ENCODE measurements at regions not wholly inside any gene's neighbourhood (a gene's known extent, or its start where the extent isn't known, plus 50 kb on each side); places are given as distances from the start of the nearest gene placed in this dataset.
"Not testable (repeated sequence)": the region's sequence is repeated elsewhere in the genome, so short reads cannot be mapped to it uniquely, and the experiment has no call there.

DNA sequence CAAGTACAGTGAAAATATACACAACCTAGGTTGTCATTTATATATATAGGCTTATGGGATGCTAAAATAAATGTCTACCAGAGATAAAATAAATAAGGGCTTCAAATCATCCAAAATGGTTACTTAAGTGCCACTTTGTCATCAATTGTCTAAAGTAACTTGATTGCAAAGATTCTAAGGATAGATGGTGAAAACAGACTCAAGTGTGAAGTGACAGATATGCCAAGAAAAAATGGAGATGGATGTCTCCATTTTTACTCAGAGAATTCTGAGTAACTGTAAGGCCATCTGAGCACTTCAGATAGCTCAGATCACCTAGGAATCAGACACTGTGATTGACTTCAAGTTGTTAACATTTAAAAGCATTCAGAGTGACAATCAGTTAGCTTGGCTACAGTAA is 824.3 kb downstream of the PRELID2 start:
- Histone ChIP-seq H3K9me3 (ENCODE audit: control insufficient read depth, insufficient read depth, low read length) (no peaks in the 10 kb centered on the region), H3K27ac (ENCODE audit: low read depth, low read length) (no peak overlapping the region), H3K36me3 (ENCODE audit: control insufficient read depth, insufficient read depth, low read length) (no peaks in the 10 kb centered on the region), H3K27me3 (ENCODE audit: control insufficient read depth, insufficient read depth, low read length) (no peaks in the 10 kb centered on the region), H3K4me1 (ENCODE audit: control insufficient read depth, insufficient read depth, low read length) (peaks cover 4% of the 10 kb centered on the region; the same call in 1 of the 2 replicates), H3K9ac (ENCODE audit: low read depth, low read length) (no peak overlapping the region), H3K4me3 (ENCODE audit: low read depth, low read length) (no peak overlapping the region)

DNA sequence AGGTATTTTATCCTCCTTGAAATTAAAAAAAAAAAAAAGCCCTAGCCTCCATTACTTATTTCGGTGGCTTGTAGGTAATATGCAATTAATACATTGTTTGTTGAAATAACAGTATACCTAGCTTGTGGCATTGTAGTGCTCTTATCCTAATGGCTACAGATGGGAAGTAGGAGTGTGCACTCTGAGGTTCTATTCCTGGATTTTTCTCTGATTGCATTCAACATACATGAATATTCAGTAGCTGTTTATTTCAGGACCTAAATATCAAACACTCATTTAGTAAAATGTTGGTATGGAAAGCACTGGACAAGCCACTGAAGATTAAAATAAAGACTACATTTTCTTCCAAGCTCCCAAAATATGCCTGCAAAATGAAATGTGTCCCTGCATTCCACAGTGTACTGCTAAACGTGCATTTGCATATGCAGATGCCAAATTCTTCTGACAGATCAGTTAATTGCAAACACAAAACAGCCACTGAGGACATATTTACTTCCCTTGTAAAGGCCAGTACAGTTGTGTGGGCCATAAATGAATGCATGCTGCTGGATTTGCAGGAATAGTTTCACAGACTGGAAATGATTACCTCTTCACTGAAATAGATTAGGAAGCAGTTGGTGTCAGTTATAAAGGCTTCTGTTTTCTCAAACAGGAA is 826.1 kb downstream of the PRELID2 start:
- no peaks in the 10 kb centered on the region for H3K36me3 ChIP-seq (ENCODE audit: control insufficient read depth, insufficient read depth, low read length)

DNA sequence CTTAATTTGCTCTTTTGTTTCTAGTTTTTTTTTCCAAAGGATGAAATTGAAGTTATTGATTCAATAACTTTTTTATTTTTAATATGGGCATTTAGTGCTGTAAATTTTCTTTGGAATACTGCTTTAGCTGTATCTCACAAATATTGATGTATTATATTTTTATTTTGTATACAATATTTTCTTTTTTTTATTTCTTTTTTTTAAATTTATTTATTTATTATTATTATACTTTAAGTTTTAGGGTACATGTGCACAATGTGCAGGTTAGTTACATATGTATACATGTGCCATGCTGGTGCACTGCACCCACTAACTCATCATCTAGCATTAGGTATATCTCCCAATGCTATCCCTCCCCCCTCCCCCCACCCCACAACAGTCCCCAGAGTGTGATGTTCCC is 823.7 kb downstream of the KCTD16 start:
- not testable (repeated sequence) for H3K9ac ChIP-seq (ENCODE audit: low read depth, low read length); H3K9me3 ChIP-seq (ENCODE audit: control insufficient read depth, insufficient read depth, low read length); H3K4me1 ChIP-seq (ENCODE audit: control insufficient read depth, insufficient read depth, low read length); H3K4me3 ChIP-seq (ENCODE audit: low read depth, low read length); H3K27me3 ChIP-seq (ENCODE audit: control insufficient read depth, insufficient read depth, low read length); H3K27ac ChIP-seq (ENCODE audit: low read depth, low read length); H3K36me3 ChIP-seq (ENCODE audit: control insufficient read depth, insufficient read depth, low read length)

More for the DNA sequence above, 826.1 kb downstream of the PRELID2 start:
- Histone ChIP-seq H3K9ac (ENCODE audit: low read depth, low read length) (no peak overlapping the region), H3K27me3 (ENCODE audit: control insufficient read depth, insufficient read depth, low read length) (no peaks in the 10 kb centered on the region), H3K4me3 (ENCODE audit: low read depth, low read length) (no peak overlapping the region), H3K9me3 (ENCODE audit: control insufficient read depth, insufficient read depth, low read length) (no peaks in the 10 kb centered on the region), H3K4me1 (ENCODE audit: control insufficient read depth, insufficient read depth, low read length) (peaks cover 4% of the 10 kb centered on the region; the same call in 1 of the 2 replicates), H3K27ac (ENCODE audit: low read depth, low read length) (no peak overlapping the region)

DNA sequence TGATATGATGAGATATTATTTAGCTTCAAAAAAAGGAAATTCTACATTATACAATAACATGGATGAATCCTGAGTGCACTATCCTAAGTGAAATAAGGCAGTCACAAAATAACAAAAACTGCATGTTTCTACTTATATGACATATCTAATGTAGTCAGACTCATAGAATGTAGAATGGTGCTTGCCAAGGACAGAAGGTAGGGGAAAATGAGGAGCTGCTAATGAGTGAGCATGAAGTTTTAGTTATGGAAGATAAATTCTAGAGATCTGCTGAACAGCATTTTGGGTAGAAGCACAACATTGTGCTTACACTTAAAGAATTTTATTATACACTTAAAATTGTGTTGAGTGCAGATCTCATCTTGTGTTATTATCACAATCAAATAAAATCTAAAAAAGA is 812.4 kb downstream of the KCTD16 start:
- Histone ChIP-seq H3K4me3 (ENCODE audit: low read depth, low read length) (no peak overlapping the region), H3K36me3 (ENCODE audit: control insufficient read depth, insufficient read depth, low read length) (no peaks in the 10 kb centered on the region), H3K9me3 (ENCODE audit: control insufficient read depth, insufficient read depth, low read length) (no peaks in the 10 kb centered on the region), H3K27ac (ENCODE audit: low read depth, low read length) (no peak overlapping the region), H3K9ac (ENCODE audit: low read depth, low read length) (no peak overlapping the region), H3K4me1 (ENCODE audit: control insufficient read depth, insufficient read depth, low read length) (no peaks in the 10 kb centered on the region), H3K27me3 (ENCODE audit: control insufficient read depth, insufficient read depth, low read length) (no peaks in the 10 kb centered on the region)

DNA sequence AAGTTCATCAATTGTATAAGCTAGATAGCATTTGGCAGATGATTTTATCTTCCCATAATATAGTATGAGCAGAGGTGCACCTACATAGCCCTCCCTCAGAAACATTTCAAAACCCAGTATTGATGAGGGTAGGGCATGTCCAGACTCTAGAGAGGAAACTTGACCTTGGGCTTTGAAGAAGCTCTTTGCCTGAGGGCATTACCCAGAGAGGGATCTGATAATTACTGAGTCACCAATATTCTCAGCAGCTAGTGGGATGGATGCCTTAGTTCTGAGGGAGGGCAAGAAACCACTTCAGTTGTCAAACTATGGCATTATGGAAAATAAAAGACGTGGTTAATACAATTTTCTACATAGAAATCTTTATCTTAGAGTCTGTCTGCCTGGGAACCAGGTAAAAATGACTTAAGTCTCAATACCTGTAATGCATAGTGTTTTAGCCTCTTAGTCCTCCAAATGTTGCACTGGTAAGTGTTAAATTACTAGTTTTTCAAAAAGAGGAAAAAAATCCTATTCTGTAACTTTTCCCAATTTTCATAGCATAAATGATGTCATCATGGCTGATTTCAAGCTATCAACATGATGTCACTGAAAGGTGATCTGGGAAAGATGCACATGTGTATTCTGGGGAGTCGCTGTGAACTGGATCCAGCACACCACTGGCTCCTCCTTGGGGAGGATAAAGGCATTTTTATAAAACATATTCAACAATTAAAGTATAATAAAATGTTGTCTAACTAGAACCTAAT is 809.0 kb downstream of the KCTD16 start:
- Histone ChIP-seq H3K4me3 (ENCODE audit: low read depth, low read length) (no peak overlapping the region), H3K27ac (ENCODE audit: low read depth, low read length) (no peak overlapping the region), H3K9ac (ENCODE audit: low read depth, low read length) (no peak overlapping the region), H3K36me3 (ENCODE audit: control insufficient read depth, insufficient read depth, low read length) (no peaks in the 10 kb centered on the region), H3K27me3 (ENCODE audit: control insufficient read depth, insufficient read depth, low read length) (no peaks in the 10 kb centered on the region), H3K4me1 (ENCODE audit: control insufficient read depth, insufficient read depth, low read length) (no peaks in the 10 kb centered on the region), H3K9me3 (ENCODE audit: control insufficient read depth, insufficient read depth, low read length) (peaks cover 7% of the 10 kb centered on the region; the same call in 1 of the 2 replicates)

DNA sequence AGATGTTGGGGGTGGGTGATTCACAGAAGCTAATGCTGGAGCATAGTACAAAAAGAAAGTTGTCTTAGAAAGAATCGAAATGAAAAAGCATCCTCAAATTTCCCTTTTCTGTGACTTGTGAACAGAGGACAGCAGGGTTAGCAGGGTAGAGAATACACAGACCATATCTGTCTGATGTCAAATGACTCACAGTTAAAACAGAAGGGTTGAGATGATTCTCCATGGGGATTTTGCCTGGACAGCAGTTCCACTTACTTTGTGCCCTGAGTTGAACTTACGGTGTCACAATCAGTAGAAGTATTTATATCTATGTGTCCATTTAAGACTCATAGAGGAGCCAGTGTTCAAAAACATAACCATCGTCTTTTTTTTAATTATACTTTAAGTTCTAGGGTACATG is 801.6 kb downstream of the KCTD16 start:
- Histone ChIP-seq H3K9me3 (ENCODE audit: control insufficient read depth, insufficient read depth, low read length) (peaks cover 8% of the 10 kb centered on the region; the same call in 1 of the 2 replicates), H3K4me1 (ENCODE audit: control insufficient read depth, insufficient read depth, low read length) (no peaks in the 10 kb centered on the region), H3K9ac (ENCODE audit: low read depth, low read length) (no peak overlapping the region), H3K36me3 (ENCODE audit: control insufficient read depth, insufficient read depth, low read length) (no peaks in the 10 kb centered on the region), H3K27ac (ENCODE audit: low read depth, low read length) (no peak overlapping the region), H3K27me3 (ENCODE audit: control insufficient read depth, insufficient read depth, low read length) (no peaks in the 10 kb centered on the region), H3K4me3 (ENCODE audit: low read depth, low read length) (no peak overlapping the region)

DNA sequence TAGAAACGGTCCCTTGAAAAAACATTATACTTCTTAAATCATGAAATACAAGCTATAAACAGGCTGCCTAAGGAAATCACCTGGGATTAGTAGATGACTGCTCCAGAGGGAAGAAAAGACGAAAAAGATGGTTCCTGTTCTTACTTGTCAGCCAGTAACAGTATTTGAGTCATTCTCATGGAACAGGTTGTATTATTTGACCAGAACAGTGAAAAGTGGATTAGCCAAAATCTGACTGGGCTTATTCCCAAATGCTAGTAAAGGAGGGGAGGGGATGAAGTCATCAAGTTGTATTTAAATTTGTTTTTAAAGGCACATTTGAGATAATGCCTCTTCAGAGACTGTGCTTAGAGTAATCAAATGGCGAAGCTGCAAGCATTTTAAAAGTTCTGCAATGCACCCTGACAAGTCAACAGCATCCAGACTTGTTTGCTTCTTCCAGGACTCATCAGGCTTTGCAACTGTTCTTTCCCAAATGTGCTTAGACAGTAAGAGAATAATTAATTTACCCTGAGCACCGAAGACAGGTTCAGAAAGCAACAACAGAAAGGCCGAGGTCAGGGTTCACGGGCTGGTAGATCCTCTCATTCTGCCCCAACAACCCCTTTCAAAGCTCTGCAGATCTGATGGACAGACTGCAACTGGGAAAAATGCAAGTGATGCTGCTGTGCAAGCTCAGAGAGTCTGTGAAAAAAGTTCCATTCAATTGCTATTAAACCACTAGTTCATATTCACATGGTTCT is 800.6 kb downstream of the KCTD16 start:
- H3K9ac ChIP-seq (ENCODE audit: low read depth, low read length): no peak overlapping the region
- H3K4me3 ChIP-seq (ENCODE audit: low read depth, low read length): no peak overlapping the region
- no peak overlapping the region for H3K27ac ChIP-seq (ENCODE audit: low read depth, low read length)
- H3K9me3 ChIP-seq (ENCODE audit: control insufficient read depth, insufficient read depth, low read length): peaks cover 8% of the 10 kb centered on the region; the same call in 1 of the 2 replicates
- H3K36me3 ChIP-seq (ENCODE audit: control insufficient read depth, insufficient read depth, low read length): no peaks in the 10 kb centered on the region
- no peaks in the 10 kb centered on the region for H3K27me3 ChIP-seq (ENCODE audit: control insufficient read depth, insufficient read depth, low read length)
- H3K4me1 ChIP-seq (ENCODE audit: control insufficient read depth, insufficient read depth, low read length): no peaks in the 10 kb centered on the region

DNA sequence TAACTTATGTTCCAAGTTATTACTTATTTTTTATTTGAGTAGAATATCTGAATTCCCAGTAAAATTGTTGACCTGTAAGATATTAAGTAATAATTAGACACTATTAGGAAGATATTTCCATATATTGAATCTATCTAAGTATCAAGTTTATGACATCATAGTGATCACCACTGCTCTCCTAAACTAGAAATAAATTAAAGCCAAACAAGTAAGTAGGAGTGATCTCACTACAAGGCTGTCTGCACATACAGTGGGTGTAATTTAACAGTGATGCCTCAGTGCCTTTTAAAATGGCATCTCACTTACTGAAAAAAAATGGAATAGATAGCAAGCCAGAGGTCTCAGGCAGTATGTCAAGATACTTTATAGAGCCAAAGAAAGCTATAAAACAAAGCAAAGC is 789.6 kb downstream of the KCTD16 start:
- Histone ChIP-seq H3K9me3 (ENCODE audit: control insufficient read depth, insufficient read depth, low read length) (no peaks in the 10 kb centered on the region), H3K4me1 (ENCODE audit: control insufficient read depth, insufficient read depth, low read length) (no peaks in the 10 kb centered on the region), H3K36me3 (ENCODE audit: control insufficient read depth, insufficient read depth, low read length) (no peaks in the 10 kb centered on the region), H3K9ac (ENCODE audit: low read depth, low read length) (no peak overlapping the region), H3K27ac (ENCODE audit: low read depth, low read length) (no peak overlapping the region), H3K27me3 (ENCODE audit: control insufficient read depth, insufficient read depth, low read length) (no peaks in the 10 kb centered on the region), H3K4me3 (ENCODE audit: low read depth, low read length) (no peak overlapping the region)

DNA sequence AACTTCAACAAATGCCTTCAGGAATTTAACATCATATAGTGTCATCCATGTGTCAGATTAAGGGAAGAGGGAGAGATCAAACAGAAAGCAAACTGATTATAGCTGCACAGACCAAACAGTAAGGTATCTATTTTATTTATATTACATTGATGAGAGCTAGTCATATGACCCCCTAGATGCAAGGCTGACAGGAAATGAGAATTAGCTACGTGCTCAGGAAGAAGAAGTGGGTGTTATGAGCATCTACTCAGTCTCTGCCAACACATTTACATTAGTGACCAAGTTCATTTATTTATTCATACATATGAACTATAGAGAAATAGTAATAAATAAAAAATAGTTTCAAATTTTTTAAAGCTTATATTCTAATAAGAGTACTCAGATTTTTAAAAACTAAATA is 787.3 kb downstream of the KCTD16 start:
- Histone ChIP-seq H3K9ac (ENCODE audit: low read depth, low read length) (no peak overlapping the region), H3K27me3 (ENCODE audit: control insufficient read depth, insufficient read depth, low read length) (no peaks in the 10 kb centered on the region), H3K27ac (ENCODE audit: low read depth, low read length) (no peak overlapping the region), H3K9me3 (ENCODE audit: control insufficient read depth, insufficient read depth, low read length) (no peaks in the 10 kb centered on the region), H3K4me1 (ENCODE audit: control insufficient read depth, insufficient read depth, low read length) (0 out of 2 replicates have a peak, but pooled peaks cover under 1% of the 10 kb centered on the region), H3K36me3 (ENCODE audit: control insufficient read depth, insufficient read depth, low read length) (no peaks in the 10 kb centered on the region), H3K4me3 (ENCODE audit: low read depth, low read length) (no peak overlapping the region)

DNA sequence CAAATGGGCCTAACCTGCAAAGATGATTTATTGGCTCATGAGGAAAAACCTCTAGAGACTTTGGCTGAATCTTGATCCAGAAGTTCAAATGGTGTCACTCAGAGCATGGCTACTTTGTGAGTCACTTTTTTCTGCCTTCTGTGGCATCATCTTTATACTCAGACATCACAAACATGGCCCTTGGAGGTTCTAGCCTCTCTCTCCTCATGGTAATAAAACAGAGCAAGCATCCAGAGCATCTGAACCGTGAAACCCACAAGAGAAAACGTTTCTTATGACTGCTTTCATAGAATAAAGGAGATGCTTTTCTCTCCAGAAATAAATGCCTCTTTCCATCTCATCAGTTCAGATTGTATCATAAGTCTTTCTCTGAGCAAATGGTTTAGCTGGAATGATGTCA is 780.3 kb downstream of the KCTD16 start:
- Histone ChIP-seq H3K27me3 (ENCODE audit: control insufficient read depth, insufficient read depth, low read length) (no peaks in the 10 kb centered on the region), H3K36me3 (ENCODE audit: control insufficient read depth, insufficient read depth, low read length) (no peaks in the 10 kb centered on the region)

DNA sequence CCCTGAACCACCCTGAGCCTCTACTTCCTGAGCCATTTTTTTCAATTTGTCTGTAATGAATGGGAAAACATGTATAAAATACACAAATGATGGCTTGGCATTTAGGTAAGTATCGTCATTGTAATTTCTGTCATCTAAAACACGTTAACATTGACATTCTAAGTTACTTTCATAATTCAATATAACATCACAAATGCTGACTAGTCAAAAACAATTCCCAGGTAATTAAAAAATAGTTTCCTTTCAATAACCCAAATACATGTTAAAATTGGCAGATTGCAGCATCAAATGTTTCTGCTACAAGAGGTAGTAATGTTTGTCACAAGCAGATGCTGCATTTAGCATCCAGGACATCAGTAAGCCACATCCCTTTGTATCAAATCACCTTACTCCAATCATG is 776.4 kb downstream of the KCTD16 start:
- Histone ChIP-seq H3K9ac (ENCODE audit: low read depth, low read length) (no peak overlapping the region), H3K4me3 (ENCODE audit: low read depth, low read length) (no peak overlapping the region), H3K27ac (ENCODE audit: low read depth, low read length) (no peak overlapping the region), H3K27me3 (ENCODE audit: control insufficient read depth, insufficient read depth, low read length) (no peaks in the 10 kb centered on the region), H3K4me1 (ENCODE audit: control insufficient read depth, insufficient read depth, low read length) (peaks cover 13% of the 10 kb centered on the region), H3K9me3 (ENCODE audit: control insufficient read depth, insufficient read depth, low read length) (no peaks in the 10 kb centered on the region), H3K36me3 (ENCODE audit: control insufficient read depth, insufficient read depth, low read length) (no peaks in the 10 kb centered on the region)

More for the DNA sequence above, 780.3 kb downstream of the KCTD16 start:
- Histone ChIP-seq H3K4me1 (ENCODE audit: control insufficient read depth, insufficient read depth, low read length) (peaks cover 11% of the 10 kb centered on the region), H3K9me3 (ENCODE audit: control insufficient read depth, insufficient read depth, low read length) (no peaks in the 10 kb centered on the region), H3K27ac (ENCODE audit: low read depth, low read length) (no peak overlapping the region), H3K9ac (ENCODE audit: low read depth, low read length) (no peak overlapping the region), H3K4me3 (ENCODE audit: low read depth, low read length) (no peak overlapping the region)

All from HUES48 (cell line).